GM12892 (cell line): ENCODE measurements at regions not wholly inside any gene's neighbourhood (a gene's known extent, or its start where the extent isn't known, plus 50 kb on each side); places are given as distances from the start of the nearest gene placed in this dataset.

Experiments
- POLR2A ChIP-seq: IDR thresholded peaks from 2 replicates; pipeline ENCODE4 v1.6.1; 2011; ENCODE audit warnings: low read depth, low read length, control low read depth
- POLR2AphosphoS5 ChIP-seq: IDR thresholded peaks from 2 replicates; pipeline ENCODE4 v1.6.1; 2011; ENCODE audit warnings: low read depth, low read length, control low read depth
- TAF1 ChIP-seq: IDR thresholded peaks from 2 replicates; pipeline ENCODE4 v1.6.1; 2011; ENCODE audit warnings: low read depth, mild to moderate bottlenecking, control low read depth, low read length, borderline replicate concordance

DNA sequence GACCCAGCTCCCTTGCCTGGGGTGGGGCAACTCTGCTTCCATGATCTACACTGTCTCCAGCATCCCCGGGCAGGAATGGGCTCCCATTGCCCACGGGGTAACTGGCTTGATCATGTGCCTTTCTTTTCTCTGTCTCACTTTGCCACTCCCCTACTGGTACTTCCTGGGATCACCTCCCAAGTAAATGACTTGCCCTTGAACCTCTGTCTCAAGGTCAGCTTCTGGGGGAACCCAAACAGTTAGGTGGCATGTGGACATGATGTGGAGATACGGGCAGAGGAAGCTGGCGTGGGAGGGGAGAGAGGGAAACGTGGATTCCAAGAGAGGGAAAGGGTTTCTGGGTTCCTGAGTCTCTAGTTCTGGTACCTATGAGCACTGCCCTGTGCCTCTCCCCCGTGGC is 63.8 kb upstream of the RALY start:
- TF ChIP-seq POLR2AphosphoS5 (no peak), POLR2A (no peak), TAF1 (no peak)
